BE2C (cell line): ENCODE measurements at regions not wholly inside any gene's neighbourhood (a gene's known extent, or its start where the extent isn't known, plus 50 kb on each side); places are given as distances from the start of the nearest gene placed in this dataset.
"Not testable (repeated sequence)": the region's sequence is repeated elsewhere in the genome, so short reads cannot be mapped to it uniquely, and the experiment has no call there.

Experiments used
- DNase-seq: peaks from one replicate; pipeline ENCODE4 v3.0.0-alpha.2; 2020
- H3K27me3 ChIP-seq: fragments of 250-450 bp; sonication (Bioruptor Pico); 2 replicates; pipeline ENCODE4 v1.5.1; 2020; ENCODE audit warnings: mild to moderate bottlenecking
- H3K36me3 ChIP-seq: fragments of 250-450 bp; sonication (Bioruptor Pico); 2 replicates; pipeline ENCODE4 v1.5.1; 2020; ENCODE audit warnings: mild to moderate bottlenecking
- H3K4me1 ChIP-seq: fragments of 250-450 bp; sonication (Bioruptor Pico); 2 replicates; pipeline ENCODE4 v1.5.1; 2020
- H3K4me3 ChIP-seq: 2 replicates; pipeline ENCODE4 v1.5.1; 2011; ENCODE audit warnings: low read depth, low read length
- H3K9me3 ChIP-seq: fragments of 250-450 bp; sonication (Bioruptor Pico); 2 replicates; pipeline ENCODE4 v1.5.1; 2020
- CTCF ChIP-seq: IDR thresholded peaks from 2 replicates; pipeline ENCODE4 v1.5.1; 2012; ENCODE audit warnings: mild to moderate bottlenecking, low read depth, low read length

GRCh38 chr4:130008461-130008860 is 912.5 kb downstream of the C4orf33 start:
- Histone ChIP-seq H3K36me3 (no peaks in the 10 kb centered on the region), H3K27me3 (no peaks in the 10 kb centered on the region), H3K4me1 (no peaks in the 10 kb centered on the region), H3K9me3 (no peaks in the 10 kb centered on the region), H3K4me3 (no peak overlapping the region)
- no peak for DNase-seq
- TF ChIP-seq CTCF = no peak

GRCh38 chr4:130012806-130013205 is 916.9 kb downstream of the C4orf33 start:
- H3K4me1 ChIP-seq, H3K9me3 ChIP-seq, H3K36me3 ChIP-seq, DNase-seq, H3K4me3 ChIP-seq, H3K27me3 ChIP-seq: not testable (repeated sequence)

GRCh38 chr4:130021706-130022105 is 925.8 kb downstream of the C4orf33 start:
- no peak for TF ChIP-seq CTCF
- no peaks in the 10 kb centered on the region for H3K36me3 ChIP-seq
- H3K4me1 ChIP-seq = no peaks in the 10 kb centered on the region; the same call in 1 of the 2 replicates
- H3K9me3 ChIP-seq = no peaks in the 10 kb centered on the region
- H3K4me3 ChIP-seq = no peak overlapping the region
- DNase-seq = no peak
- no peaks in the 10 kb centered on the region for H3K27me3 ChIP-seq

GRCh38 chr4:130023088-130023487 is 927.1 kb downstream of the C4orf33 start:
- H3K4me3 ChIP-seq = no peak overlapping the region
- no peaks in the 10 kb centered on the region for H3K27me3 ChIP-seq
- no peaks in the 10 kb centered on the region for H3K36me3 ChIP-seq
- H3K4me1 ChIP-seq = no peaks in the 10 kb centered on the region; the same call in 1 of the 2 replicates
- no peak for DNase-seq
- H3K9me3 ChIP-seq = no peaks in the 10 kb centered on the region
- TF ChIP-seq CTCF = no peak

GRCh38 chr4:130025701-130026100 is 929.7 kb downstream of the C4orf33 start:
- Histone ChIP-seq H3K9me3 (no peaks in the 10 kb centered on the region), H3K36me3 (no peaks in the 10 kb centered on the region), H3K27me3 (no peaks in the 10 kb centered on the region), H3K4me3 (no peak overlapping the region), H3K4me1 (no peaks in the 10 kb centered on the region; the same call in 1 of the 2 replicates)
- no peak for TF ChIP-seq CTCF
- no peak for DNase-seq

GRCh38 chr4:130026185-130026584 is 930.2 kb downstream of the C4orf33 start:
- Histone ChIP-seq H3K4me3 (no peak overlapping the region), H3K27me3 (no peaks in the 10 kb centered on the region), H3K36me3 (no peaks in the 10 kb centered on the region), H3K4me1 (no peaks in the 10 kb centered on the region; the same call in 1 of the 2 replicates), H3K9me3 (no peaks in the 10 kb centered on the region)
- TF ChIP-seq CTCF = no peak
- no peak for DNase-seq

GRCh38 chr4:130027973-130028372 is 932.0 kb downstream of the C4orf33 start:
- no peak for DNase-seq
- Histone ChIP-seq H3K9me3 (no peaks in the 10 kb centered on the region), H3K4me1 (no peaks in the 10 kb centered on the region; the same call in 1 of the 2 replicates), H3K27me3 (no peaks in the 10 kb centered on the region), H3K4me3 (no peak overlapping the region), H3K36me3 (no peaks in the 10 kb centered on the region)
- no peak for TF ChIP-seq CTCF
